ENCODE measurements at regions not wholly inside any gene's neighbourhood (a gene's known extent, or its start where the extent isn't known, plus 50 kb on each side); places are given as distances from the start of the nearest gene placed in this dataset.

DNA sequence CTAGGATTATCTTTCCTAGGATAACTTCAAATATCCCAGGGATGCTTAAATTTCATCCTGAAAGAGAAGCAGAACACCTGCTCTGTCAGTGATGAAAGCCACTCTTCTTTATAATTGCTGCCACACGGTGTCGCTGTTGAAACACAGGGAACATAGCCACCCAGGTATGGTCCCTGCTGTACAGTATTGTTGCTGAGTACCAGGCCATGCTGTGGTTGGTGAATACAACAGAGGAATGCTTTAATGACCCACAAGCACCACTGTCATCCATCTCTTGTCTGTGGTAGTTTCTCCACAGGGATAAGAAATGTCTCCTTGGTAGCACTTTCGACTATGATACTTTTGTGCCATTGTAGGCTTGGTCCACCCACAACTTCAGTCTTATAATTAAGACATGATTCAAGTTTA is 70.6 kb upstream of the STARD3NL start:
- H3K4me3 ChIP-seq: no peak overlapping the region
- peak; percentile 19 to 21 for DNase-seq
- in situ Hi-C loops (cut with MboI; ENCODE audit: low sequenced_read_pairs in 4 of 4): loop anchor here (5.0 to 25.0 kb wide), 4 partner anchors 115 to 230 kb away; no protein-coding TSS in a partner anchor
- ATAC-seq: peak in 1 of 2 donors; percentile 66
- no peaks in the 10 kb centered on the region for H3K4me1 ChIP-seq
- H3K9me3 ChIP-seq: no peaks in the 10 kb centered on the region
- H3K36me3 ChIP-seq: no peaks in the 10 kb centered on the region
- H3K27ac ChIP-seq: no peak overlapping the region
- intact Hi-C loops (cut with DNase I; ENCODE audit: low total_unique reads): loop anchor here (1.0 to 5.0 kb wide), 3 partner anchors 115 to 267 kb away; partner anchors contain the start of gene SFRP4
- no peaks in the 10 kb centered on the region for H3K27me3 ChIP-seq
- no peak for TF ChIP-seq POLR2A (IDR thresholded peaks at IDR 0.05)
- peak; percentile 49 to 73 (median 66) for TF ChIP-seq CTCF (IDR thresholded peaks at IDR 0.05 in 4 of 5, conservative IDR thresholded peaks at IDR 0.05 in 1 of 5)

- no peak for TF ChIP-seq POLR2A (IDR thresholded peaks at IDR 0.05)
- TF ChIP-seq CTCF (IDR thresholded peaks at IDR 0.05 in 4 of 5, conservative IDR thresholded peaks at IDR 0.05 in 1 of 5): no peak
- H3K4me1 ChIP-seq: no peaks in the 10 kb centered on the region
- no peak overlapping the region for H3K4me3 ChIP-seq
- ATAC-seq: no peak
- H3K9me3 ChIP-seq: no peaks in the 10 kb centered on the region
- H3K27me3 ChIP-seq: no peaks in the 10 kb centered on the region
- H3K27ac ChIP-seq: no peak overlapping the region
- no peaks in the 10 kb centered on the region for H3K36me3 ChIP-seq
- intact Hi-C loops (cut with DNase I; ENCODE audit: low total_unique reads): no loop called here
- no peak for DNase-seq
- in situ Hi-C loops (cut with MboI; ENCODE audit: low sequenced_read_pairs in 4 of 4): loop anchor here in 2 of 4 donors (25.0 kb wide), 1 partner anchor 225 kb away; no protein-coding TSS in a partner anchor
Measured at GRCh38 chr7:38112075-38112474, 66.0 kb upstream of the STARD3NL start.

DNA sequence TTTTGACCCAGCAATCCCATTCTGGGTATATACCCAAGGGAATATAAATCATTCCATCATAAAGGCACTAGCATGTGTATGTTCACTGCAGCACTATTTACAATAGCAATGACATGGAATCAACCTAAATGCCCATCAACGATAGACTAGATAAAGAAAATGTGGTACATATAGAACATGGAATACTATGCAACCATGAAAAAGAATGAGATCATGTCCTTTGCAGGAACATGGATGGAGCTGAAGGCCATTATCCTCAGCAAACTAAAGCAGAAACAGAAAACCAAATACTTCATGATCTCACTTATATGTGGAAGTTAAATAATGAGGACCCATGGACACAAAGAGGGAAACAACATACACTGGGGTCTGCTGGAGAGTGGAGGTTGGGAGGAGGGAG is 58.0 kb upstream of the STARD3NL start:
- no peak for DNase-seq
- Histone ChIP-seq H3K27me3 (no peaks in the 10 kb centered on the region), H3K27ac (no peak overlapping the region), H3K4me1 (no peaks in the 10 kb centered on the region), H3K4me3 (no peak overlapping the region), H3K9me3 (no peaks in the 10 kb centered on the region), H3K36me3 (no peaks in the 10 kb centered on the region)
- ATAC-seq: no peak
- intact Hi-C loops (cut with DNase I; ENCODE audit: low total_unique reads) (no loop called here), in situ Hi-C loops (cut with MboI; ENCODE audit: low sequenced_read_pairs in 4 of 4) (loop anchor here in 2 of 4 donors (25.0 kb wide), 1 partner anchor 217 kb away; no protein-coding TSS in a partner anchor)
- TF ChIP-seq CTCF (IDR thresholded peaks at IDR 0.05 in 4 of 5, conservative IDR thresholded peaks at IDR 0.05 in 1 of 5) (no peak), POLR2A (IDR thresholded peaks at IDR 0.05) (no peak)

- Histone ChIP-seq H3K9me3 (no peaks in the 10 kb centered on the region), H3K27me3 (no peaks in the 10 kb centered on the region), H3K4me3 (no peak overlapping the region), H3K36me3 (no peaks in the 10 kb centered on the region), H3K27ac (no peak overlapping the region), H3K4me1 (no peaks in the 10 kb centered on the region)
- TF ChIP-seq POLR2A (IDR thresholded peaks at IDR 0.05) (no peak), CTCF (IDR thresholded peaks at IDR 0.05 in 4 of 5, conservative IDR thresholded peaks at IDR 0.05 in 1 of 5) (no peak)
- no peak for ATAC-seq
- intact Hi-C loops (cut with DNase I; ENCODE audit: low total_unique reads): no loop called here
- no peak for DNase-seq
- in situ Hi-C loops (cut with MboI; ENCODE audit: low sequenced_read_pairs in 4 of 4): loop anchor here in 2 of 4 donors (25.0 kb wide), 1 partner anchor 215 kb away; no protein-coding TSS in a partner anchor
Measured at GRCh38 chr7:38122501-38122900, 55.5 kb upstream of the STARD3NL start.

- H3K36me3 ChIP-seq: no peaks in the 10 kb centered on the region
- H3K4me1 ChIP-seq: no peaks in the 10 kb centered on the region
- no peak overlapping the region for H3K4me3 ChIP-seq
- no peaks in the 10 kb centered on the region for H3K9me3 ChIP-seq
- ATAC-seq: no peak
- no peaks in the 10 kb centered on the region for H3K27me3 ChIP-seq
- intact Hi-C loops (cut with DNase I; ENCODE audit: low total_unique reads): no loop called here
- no peak for TF ChIP-seq POLR2A (IDR thresholded peaks at IDR 0.05)
- no peak for TF ChIP-seq CTCF (IDR thresholded peaks at IDR 0.05 in 4 of 5, conservative IDR thresholded peaks at IDR 0.05 in 1 of 5)
- no peak for DNase-seq
- H3K27ac ChIP-seq: no peak overlapping the region
- in situ Hi-C loops (cut with MboI; ENCODE audit: low sequenced_read_pairs in 4 of 4): loop anchor here in 2 of 4 donors (25.0 kb wide), 1 partner anchor 214 kb away; no protein-coding TSS in a partner anchor
Measured at GRCh38 chr7:38123494-38123893, 54.6 kb upstream of the STARD3NL start.
